K562 (cell line): ENCODE measurements at regions not wholly inside any gene's neighbourhood (a gene's known extent, or its start where the extent isn't known, plus 50 kb on each side); places are given as distances from the start of the nearest gene placed in this dataset.

ENCODE experiments used
- ATAC-seq: fragments of 200-7000 bp; cut with Tn5 transposase; 3 replicates; pipeline ENCODE4 v1.9.1; 2020; ENCODE audit warnings: moderate library complexity
- BruUV-seq: library from RNA; stranded (reverse); fragments of 400-500 nt; replicated peaks from 2 replicates; lab custom pipeline; 2021; lab: Mats Ljungman, UMichigan
- CTCF ChIA-PET: fragments of 300-600 bp; formaldehyde crosslinking; extraction: SDS; loops from one replicate; lab custom pipeline; 2021; ENCODE audit warnings: low intra/inter-chr PET ratio; lab: Yijun Ruan, JAX
- POLR2A ChIA-PET: fragments of 300-600, 350-650 bp; sonication (Branson Sonifier 250); formaldehyde crosslinking; extraction: SDS; loops from one replicate; lab custom pipeline; 2021; ENCODE audit warnings: antibody characterized with exemption, inconsistent platforms; lab: Yijun Ruan, JAX
- DNase-seq, 4 experiments: peaks; one replicate each; pipeline versions ENCODE4 v3.0.0 to v3.0.0-alpha.2; 2011 to 2018; ENCODE audit warnings: low spot score in 3 of 4, mixed read lengths in 3 of 4; ENCODE audit errors: extremely low read depth in 1 of 4
- FAIRE-seq: peaks from 2 replicates; lab custom pipeline; 2011; peaks lifted over from hg19 to GRCh38; lab: Jason Lieb, UNC
- H2AFZ ChIP-seq: 2 replicates; pipeline ENCODE4 v1.6.0; 2011; ENCODE audit warnings: low read depth, low read length, control low read depth, inconsistent platforms
- H3K27ac ChIP-seq: fragments of 200-600 bp; 3 replicates; pipeline ENCODE4 v1.8.0; 2011; ENCODE audit warnings: low read depth, mild to moderate bottlenecking, control low read depth, inconsistent platforms, low read length, moderate library complexity, mixed read lengths; ENCODE audit errors: extremely low read depth
- H3K27me3 ChIP-seq, 2 experiments: fragments of 300-600 bp in 1 of 2; 2 replicates in 1 of 2; 3 replicates in 1 of 2; pipeline versions ENCODE4 v1.6.0 to v1.8.0; 2011; ENCODE audit warnings: inconsistent platforms in 2 of 2, low read length in 2 of 2, mild to moderate bottlenecking in 1 of 2, mixed read lengths in 1 of 2, moderate library complexity in 1 of 2; ENCODE audit not compliant: control insufficient read depth in 2 of 2, insufficient read depth in 2 of 2
- H3K36me3 ChIP-seq: fragments of 300-600 bp; 3 replicates; pipeline ENCODE4 v1.8.0; 2011; ENCODE audit warnings: mild to moderate bottlenecking, low read length, inconsistent platforms; ENCODE audit not compliant: control insufficient read depth, insufficient read depth
- H3K4me1 ChIP-seq, 2 experiments: fragments of 200-600 bp in 1 of 2; replicated peaks in 1 of 2; 2 replicates in 1 of 2; 3 replicates in 1 of 2; pipeline versions ENCODE4 v1.5.1 to v1.8.0; 2011; ENCODE audit warnings: inconsistent platforms in 2 of 2, low read length in 2 of 2, mild to moderate bottlenecking in 1 of 2, mixed read lengths in 1 of 2, moderate library complexity in 1 of 2; ENCODE audit not compliant: control insufficient read depth in 2 of 2, insufficient read depth in 2 of 2
- H3K4me2 ChIP-seq: 2 replicates; pipeline ENCODE4 v1.6.1; 2011; ENCODE audit warnings: low read length, control low read depth, inconsistent platforms, mixed read lengths; ENCODE audit not compliant: insufficient read depth
- H3K4me3 ChIP-seq: fragments of 200-600 bp; sonication (generic), shearing (Covaris generic); 2 replicates; pipeline ENCODE4 v1.5.1; 2016; ENCODE audit warnings: control low read depth, inconsistent platforms
- H3K79me2 ChIP-seq: fragments of 200-600 bp; 3 replicates; pipeline ENCODE4 v1.8.0; 2011; ENCODE audit warnings: low read length, inconsistent platforms; ENCODE audit not compliant: control insufficient read depth, insufficient read depth
- H3K9ac ChIP-seq, 2 experiments: 2 replicates each; pipeline versions ENCODE4 v1.6.0 to v1.6.1; 2011; ENCODE audit warnings: low read depth in 2 of 2, low read length in 2 of 2, control low read depth in 1 of 2, inconsistent platforms in 1 of 2, mild to moderate bottlenecking in 1 of 2, mixed read lengths in 1 of 2; ENCODE audit not compliant: insufficient read depth in 1 of 2
- H3K9me1 ChIP-seq: one replicate; pipeline ENCODE4 v1.6.0; 2011; ENCODE audit warnings: inconsistent platforms, mild to moderate bottlenecking, low read length, moderate library complexity; ENCODE audit not compliant: control insufficient read depth, insufficient read depth
- H3K9me3 ChIP-seq: replicated peaks from 2 replicates; pipeline ENCODE4 v1.5.1; 2011; ENCODE audit warnings: low read depth, low read length, inconsistent platforms; ENCODE audit not compliant: control insufficient read depth, insufficient read depth
- H4K20me1 ChIP-seq: replicated peaks from 2 replicates; pipeline ENCODE4 v1.6.1; 2011; ENCODE audit warnings: low read length, inconsistent platforms, mixed read lengths; ENCODE audit not compliant: control insufficient read depth, insufficient read depth
- ARID3A ChIP-seq: IDR thresholded peaks from 2 replicates; pipeline ENCODE4 v1.6.1; 2012; ENCODE audit warnings: low read depth, low read length, improper control_type of control experiment, borderline replicate concordance
- ETS1 ChIP-seq: conservative IDR thresholded peaks from 2 replicates; pipeline ENCODE4 v1.6.1; 2011; ENCODE audit warnings: low read depth, mild to moderate bottlenecking, low read length; ENCODE audit not compliant: control insufficient read depth
- KDM2B ChIP-seq: fragments of 250-450 bp; sonication (Bioruptor Pico); IDR thresholded peaks from 2 replicates; pipeline ENCODE4 v1.8.0; 2021; ENCODE audit warnings: mild to moderate bottlenecking, moderate library complexity
- NFIC ChIP-seq: fragments of 450-650 bp; IDR thresholded peaks from 2 replicates; pipeline ENCODE4 v1.6.1; 2017; ENCODE audit warnings: mild to moderate bottlenecking, inconsistent platforms
- PATZ1 ChIP-seq: fragments of 250-450 bp; sonication (Bioruptor Pico); IDR thresholded peaks from 2 replicates; pipeline ENCODE4 v1.5.0; 2020; ENCODE audit warnings: mild to moderate bottlenecking, borderline replicate concordance
- PML ChIP-seq: IDR thresholded peaks from 2 replicates; pipeline ENCODE4 v1.6.1; 2012; ENCODE audit warnings: low read length, inconsistent platforms
- TEAD1 ChIP-seq, 2 experiments: fragments of 450-650 bp in 1 of 2; sonication (generic) in 1 of 2; formaldehyde crosslinking; IDR thresholded peaks; 2 replicates each; pipeline versions ENCODE4 v1.4.0 to v1.8.0; 2020 to 2022; ENCODE audit warnings: mild to moderate bottlenecking in 2 of 2, missing genetic modification reagents in 1 of 2
- ZBTB17 ChIP-seq: fragments of 450-650 bp; formaldehyde crosslinking; IDR thresholded peaks from 2 replicates; pipeline ENCODE4 v1.4.0; 2020; ENCODE audit warnings: mild to moderate bottlenecking
- ZNF408 ChIP-seq: fragments of 250-450 bp; sonication (Bioruptor Pico); IDR thresholded peaks from 2 replicates; pipeline ENCODE4 v1.4.0; 2020; ENCODE audit warnings: low read depth, mild to moderate bottlenecking, moderate library complexity
- WGBS: fragments of 100-300 bp; shearing (Covaris generic); methylation state at CpG from one replicate; pipeline ENCODE4 v1.1.6; 2016; ENCODE audit warnings: low coverage, mixed read lengths; ENCODE audit not compliant: insufficient coverage; ENCODE audit errors: missing lambda C conversion rate; 5-methylcytosine and 5-hydroxymethylcytosine counted together
- in situ Hi-C: fragments of 300-500 bp; cut with MboI; formaldehyde crosslinking; loops from 4 replicates; pipeline ENCODE4 v1.15.0; 2018; ENCODE audit warnings: inconsistent platforms, mixed read lengths
- intact Hi-C: fragments of 100-400 bp; cut with micrococcal nuclease; formaldehyde crosslinking; loops from 2 replicates; pipeline ENCODE4 v1.14.2; 2022
- TF ChIP-seq, protein P1 (sequence below): fragments of 450-650 bp; formaldehyde crosslinking; IDR thresholded peaks from 2 replicates; pipeline ENCODE4 v1.4.0; 2022; ENCODE audit warnings: mild to moderate bottlenecking, moderate library complexity
- TF ChIP-seq, protein P2 (sequence below): fragments of 250-450 bp; sonication (Bioruptor Pico); IDR thresholded peaks from 2 replicates; pipeline ENCODE4 v1.4.0; 2020

DNA sequence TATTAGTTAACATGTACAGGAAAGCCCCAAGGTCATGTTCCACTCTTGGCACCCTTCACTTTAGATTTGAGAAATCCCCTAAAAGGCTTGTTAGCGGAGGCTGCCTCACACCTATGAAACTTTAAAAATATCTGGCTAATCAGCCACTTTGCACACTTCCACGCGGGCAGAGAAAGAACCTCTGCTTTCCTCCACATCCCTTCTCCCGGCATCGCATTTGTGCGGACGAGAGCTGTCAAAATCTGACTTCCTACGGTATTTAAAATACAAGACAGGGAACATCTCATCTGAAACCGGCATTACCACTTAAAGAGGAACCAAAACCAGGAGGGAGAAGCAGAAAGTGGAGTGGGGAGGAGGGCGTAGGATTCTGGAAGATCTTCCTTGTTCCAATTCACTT is 422.3 kb downstream of the TMEM114 start:
- no peaks in the 10 kb centered on the region for H3K36me3 ChIP-seq
- no TSS peak for BruUV-seq
- H3K4me1 ChIP-seq = no peaks in the 10 kb centered on the region; a peak in 1 of 5 replicates
- DNase-seq (no peak), FAIRE-seq (no peak), ATAC-seq (no peak)
- H3K27me3 ChIP-seq = peaks cover 23 to 37% of the 10 kb centered on the region in 2 experiments
- POLR2A ChIA-PET = interaction anchor here (0.6 kb wide), 1 partner anchor 786 kb away, joined by 3 read pairs; no protein-coding TSS in a partner anchor
- no peaks in the 10 kb centered on the region for H3K79me2 ChIP-seq
- H3K9me1 ChIP-seq = no peaks in the 10 kb centered on the region
- H2AFZ ChIP-seq = no peak overlapping the region
- no peaks in the 10 kb centered on the region for H3K9me3 ChIP-seq
- no peaks in the 10 kb centered on the region; the same call in 1 of the 2 replicates for H4K20me1 ChIP-seq
- H3K9ac ChIP-seq = no peak overlapping the region
- H3K27ac ChIP-seq = no peak overlapping the region
- WGBS = 2% methylated on average over 10 of the region's 10 CpGs
- in situ Hi-C loops = no loop called here
- no peak overlapping the region for H3K4me3 ChIP-seq
- H3K4me2 ChIP-seq = no peak overlapping the region
- intact Hi-C loops = no loop called here
- CTCF ChIA-PET = no interaction called here
- TF ChIP-seq NFIC (no peak), TEAD1 (CRISPR knock-in tag; IDR thresholded peaks at IDR 0.05) (no peak), PATZ1 (CRISPR knock-in tag) (no peak), ZNF408 (CRISPR knock-in tag) (no peak), KDM2B (CRISPR knock-in tag) (no peak), ARID3A (no peak), ZBTB17 (CRISPR knock-in tag) (no peak), PML (no peak), ETS1 (no peak)
- TF ChIP-seq, protein P1, sequence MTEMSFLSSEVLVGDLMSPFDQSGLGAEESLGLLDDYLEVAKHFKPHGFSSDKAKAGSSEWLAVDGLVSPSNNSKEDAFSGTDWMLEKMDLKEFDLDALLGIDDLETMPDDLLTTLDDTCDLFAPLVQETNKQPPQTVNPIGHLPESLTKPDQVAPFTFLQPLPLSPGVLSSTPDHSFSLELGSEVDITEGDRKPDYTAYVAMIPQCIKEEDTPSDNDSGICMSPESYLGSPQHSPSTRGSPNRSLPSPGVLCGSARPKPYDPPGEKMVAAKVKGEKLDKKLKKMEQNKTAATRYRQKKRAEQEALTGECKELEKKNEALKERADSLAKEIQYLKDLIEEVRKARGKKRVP = no peak
- TF ChIP-seq, protein P2, sequence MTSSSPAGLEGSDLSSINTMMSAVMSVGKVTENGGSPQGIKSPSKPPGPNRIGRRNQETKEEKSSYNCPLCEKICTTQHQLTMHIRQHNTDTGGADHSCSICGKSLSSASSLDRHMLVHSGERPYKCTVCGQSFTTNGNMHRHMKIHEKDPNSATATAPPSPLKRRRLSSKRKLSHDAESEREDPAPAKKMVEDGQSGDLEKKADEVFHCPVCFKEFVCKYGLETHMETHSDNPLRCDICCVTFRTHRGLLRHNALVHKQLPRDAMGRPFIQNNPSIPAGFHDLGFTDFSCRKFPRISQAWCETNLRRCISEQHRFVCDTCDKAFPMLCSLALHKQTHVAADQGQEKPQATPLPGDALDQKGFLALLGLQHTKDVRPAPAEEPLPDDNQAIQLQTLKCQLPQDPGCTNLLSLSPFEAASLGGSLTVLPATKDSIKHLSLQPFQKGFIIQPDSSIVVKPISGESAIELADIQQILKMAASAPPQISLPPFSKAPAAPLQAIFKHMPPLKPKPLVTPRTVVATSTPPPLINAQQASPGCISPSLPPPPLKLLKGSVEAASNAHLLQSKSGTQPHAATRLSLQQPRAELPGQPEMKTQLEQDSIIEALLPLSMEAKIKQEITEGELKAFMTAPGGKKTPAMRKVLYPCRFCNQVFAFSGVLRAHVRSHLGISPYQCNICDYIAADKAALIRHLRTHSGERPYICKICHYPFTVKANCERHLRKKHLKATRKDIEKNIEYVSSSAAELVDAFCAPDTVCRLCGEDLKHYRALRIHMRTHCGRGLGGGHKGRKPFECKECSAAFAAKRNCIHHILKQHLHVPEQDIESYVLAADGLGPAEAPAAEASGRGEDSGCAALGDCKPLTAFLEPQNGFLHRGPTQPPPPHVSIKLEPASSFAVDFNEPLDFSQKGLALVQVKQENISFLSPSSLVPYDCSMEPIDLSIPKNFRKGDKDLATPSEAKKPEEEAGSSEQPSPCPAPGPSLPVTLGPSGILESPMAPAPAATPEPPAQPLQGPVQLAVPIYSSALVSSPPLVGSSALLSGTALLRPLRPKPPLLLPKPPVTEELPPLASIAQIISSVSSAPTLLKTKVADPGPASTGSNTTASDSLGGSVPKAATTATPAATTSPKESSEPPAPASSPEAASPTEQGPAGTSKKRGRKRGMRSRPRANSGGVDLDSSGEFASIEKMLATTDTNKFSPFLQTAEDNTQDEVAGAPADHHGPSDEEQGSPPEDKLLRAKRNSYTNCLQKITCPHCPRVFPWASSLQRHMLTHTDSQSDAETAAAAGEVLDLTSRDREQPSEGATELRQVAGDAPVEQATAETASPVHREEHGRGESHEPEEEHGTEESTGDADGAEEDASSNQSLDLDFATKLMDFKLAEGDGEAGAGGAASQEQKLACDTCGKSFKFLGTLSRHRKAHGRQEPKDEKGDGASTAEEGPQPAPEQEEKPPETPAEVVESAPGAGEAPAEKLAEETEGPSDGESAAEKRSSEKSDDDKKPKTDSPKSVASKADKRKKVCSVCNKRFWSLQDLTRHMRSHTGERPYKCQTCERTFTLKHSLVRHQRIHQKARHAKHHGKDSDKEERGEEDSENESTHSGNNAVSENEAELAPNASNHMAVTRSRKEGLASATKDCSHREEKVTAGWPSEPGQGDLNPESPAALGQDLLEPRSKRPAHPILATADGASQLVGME (CRISPR knock-in tag) = no peak
